Liver (tissue), 3 donors: ENCODE measurements at regions not wholly inside any gene's neighbourhood (a gene's known extent, or its start where the extent isn't known, plus 50 kb on each side); places are given as distances from the start of the nearest gene placed in this dataset.

Experiments
- RXRA ChIP-seq, 2 donors: IDR thresholded peaks; 2 replicates each; pipeline ENCODE4 v1.6.1; 2017 to 2018; ENCODE audit warnings: antibody characterized with exemption in 2 of 2, mild to moderate bottlenecking in 1 of 2
- SP1 ChIP-seq: IDR thresholded peaks from 2 replicates; pipeline ENCODE4 v1.6.1; 2018; ENCODE audit warnings: antibody characterized with exemption, mild to moderate bottlenecking
- TF ChIP-seq, protein P1 (sequence below): fragments of 150-350 bp; IDR thresholded peaks from 2 replicates; pipeline ENCODE4 v1.5.1; 2017; ENCODE audit warnings: improper control_type of control experiment, low read depth, low read length; ENCODE audit not compliant: missing input control
- TF ChIP-seq, protein P2 (sequence below): IDR thresholded peaks from 2 replicates; pipeline ENCODE4 v1.6.1; 2016; ENCODE audit warnings: antibody characterized with exemption
- TF ChIP-seq, protein P3 (sequence below): IDR thresholded peaks from 2 replicates; pipeline ENCODE4 v1.6.1; 2016; ENCODE audit warnings: antibody characterized with exemption
- donor health status: healthy.
- donor health status: healthy.

DNA sequence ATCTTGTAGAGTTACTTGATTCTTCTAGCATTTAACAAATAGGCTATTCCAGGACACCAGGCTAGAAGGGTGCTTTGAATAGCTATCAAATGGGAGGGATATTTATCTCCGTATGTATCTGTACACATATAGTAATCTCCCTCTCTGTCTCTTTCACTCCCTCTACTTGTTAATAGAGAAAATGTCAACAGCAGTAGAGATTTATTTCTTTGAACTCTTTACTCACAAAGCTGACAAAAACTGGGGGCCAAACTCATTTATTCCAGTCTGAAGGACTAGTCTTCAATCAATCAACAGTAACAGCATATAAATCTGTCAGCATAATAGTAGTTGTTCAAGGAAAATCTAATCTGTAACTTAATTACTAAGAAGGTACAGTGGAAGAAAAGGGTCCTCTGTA, 78.2 kb upstream of the FER start:
- TF ChIP-seq, protein P1, sequence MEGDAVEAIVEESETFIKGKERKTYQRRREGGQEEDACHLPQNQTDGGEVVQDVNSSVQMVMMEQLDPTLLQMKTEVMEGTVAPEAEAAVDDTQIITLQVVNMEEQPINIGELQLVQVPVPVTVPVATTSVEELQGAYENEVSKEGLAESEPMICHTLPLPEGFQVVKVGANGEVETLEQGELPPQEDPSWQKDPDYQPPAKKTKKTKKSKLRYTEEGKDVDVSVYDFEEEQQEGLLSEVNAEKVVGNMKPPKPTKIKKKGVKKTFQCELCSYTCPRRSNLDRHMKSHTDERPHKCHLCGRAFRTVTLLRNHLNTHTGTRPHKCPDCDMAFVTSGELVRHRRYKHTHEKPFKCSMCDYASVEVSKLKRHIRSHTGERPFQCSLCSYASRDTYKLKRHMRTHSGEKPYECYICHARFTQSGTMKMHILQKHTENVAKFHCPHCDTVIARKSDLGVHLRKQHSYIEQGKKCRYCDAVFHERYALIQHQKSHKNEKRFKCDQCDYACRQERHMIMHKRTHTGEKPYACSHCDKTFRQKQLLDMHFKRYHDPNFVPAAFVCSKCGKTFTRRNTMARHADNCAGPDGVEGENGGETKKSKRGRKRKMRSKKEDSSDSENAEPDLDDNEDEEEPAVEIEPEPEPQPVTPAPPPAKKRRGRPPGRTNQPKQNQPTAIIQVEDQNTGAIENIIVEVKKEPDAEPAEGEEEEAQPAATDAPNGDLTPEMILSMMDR = no peak
- TF ChIP-seq RXRA (IDR thresholded peaks at IDR 0.05) (no peak), SP1 (no peak)
- TF ChIP-seq, protein P2, sequence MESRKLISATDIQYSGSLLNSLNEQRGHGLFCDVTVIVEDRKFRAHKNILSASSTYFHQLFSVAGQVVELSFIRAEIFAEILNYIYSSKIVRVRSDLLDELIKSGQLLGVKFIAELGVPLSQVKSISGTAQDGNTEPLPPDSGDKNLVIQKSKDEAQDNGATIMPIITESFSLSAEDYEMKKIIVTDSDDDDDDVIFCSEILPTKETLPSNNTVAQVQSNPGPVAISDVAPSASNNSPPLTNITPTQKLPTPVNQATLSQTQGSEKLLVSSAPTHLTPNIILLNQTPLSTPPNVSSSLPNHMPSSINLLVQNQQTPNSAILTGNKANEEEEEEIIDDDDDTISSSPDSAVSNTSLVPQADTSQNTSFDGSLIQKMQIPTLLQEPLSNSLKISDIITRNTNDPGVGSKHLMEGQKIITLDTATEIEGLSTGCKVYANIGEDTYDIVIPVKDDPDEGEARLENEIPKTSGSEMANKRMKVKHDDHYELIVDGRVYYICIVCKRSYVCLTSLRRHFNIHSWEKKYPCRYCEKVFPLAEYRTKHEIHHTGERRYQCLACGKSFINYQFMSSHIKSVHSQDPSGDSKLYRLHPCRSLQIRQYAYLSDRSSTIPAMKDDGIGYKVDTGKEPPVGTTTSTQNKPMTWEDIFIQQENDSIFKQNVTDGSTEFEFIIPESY = no peak
- TF ChIP-seq, protein P3, sequence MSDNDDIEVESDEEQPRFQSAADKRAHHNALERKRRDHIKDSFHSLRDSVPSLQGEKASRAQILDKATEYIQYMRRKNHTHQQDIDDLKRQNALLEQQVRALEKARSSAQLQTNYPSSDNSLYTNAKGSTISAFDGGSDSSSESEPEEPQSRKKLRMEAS = no peak
